ENCODE measurements at regions not wholly inside any gene's neighbourhood (a gene's known extent, or its start where the extent isn't known, plus 50 kb on each side); places are given as distances from the start of the nearest gene placed in this dataset.

DNA sequence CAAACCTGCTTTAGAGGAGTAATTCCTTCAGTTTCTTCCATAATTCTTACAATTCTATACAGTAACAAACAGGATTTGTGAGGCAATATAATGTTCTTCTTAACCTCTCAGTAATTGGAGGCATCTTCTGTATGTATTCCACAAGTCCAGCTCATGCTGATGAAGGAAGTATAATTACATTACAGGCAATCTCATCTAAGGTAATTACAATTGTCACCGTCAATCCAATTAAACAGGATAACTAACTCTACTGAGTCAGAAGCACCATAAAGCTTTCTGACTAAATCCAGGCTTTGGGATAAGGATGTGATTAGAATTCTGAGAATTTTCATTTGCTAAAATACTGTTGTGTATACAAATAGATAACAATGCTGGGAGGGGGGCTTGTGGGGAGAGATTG lies 115.2 kb upstream of the SEMA6D start:
- Histone ChIP-seq H2AFZ (ENCODE audit: low read length) (no peak overlapping the region), H3K4me1 (ENCODE audit: insufficient read depth, low read length, severe bottlenecking) (no peaks in the 10 kb centered on the region), H3K27ac (ENCODE audit: low read depth, low read length, poor library complexity, severe bottlenecking) (no peak overlapping the region), H3K9me2 (ENCODE audit: low read depth, low read length) (no peaks in the 10 kb centered on the region), H3K9ac (ENCODE audit: low read length) (no peak overlapping the region), H3K79me2 (ENCODE audit: insufficient read depth, low read length) (no peaks in the 10 kb centered on the region), H3K36me3 (ENCODE audit: insufficient read depth, low read length) (no peaks in the 10 kb centered on the region), H3K4me2 (ENCODE audit: low read length) (no peak overlapping the region), H3K4me3 (ENCODE audit: low read depth, low read length, poor library complexity, severe bottlenecking) (no peak overlapping the region), H4K20me1 (ENCODE audit: insufficient read depth, low read length) (no peaks in the 10 kb centered on the region), H3K9me3 (ENCODE audit: low read length) (no peaks in the 10 kb centered on the region), H3F3A (ENCODE audit: insufficient read depth, low read length) (no peaks in the 10 kb centered on the region), H3K27me3 (ENCODE audit: insufficient read depth, low read length) (no peaks in the 10 kb centered on the region)
- TF ChIP-seq, protein P1, sequence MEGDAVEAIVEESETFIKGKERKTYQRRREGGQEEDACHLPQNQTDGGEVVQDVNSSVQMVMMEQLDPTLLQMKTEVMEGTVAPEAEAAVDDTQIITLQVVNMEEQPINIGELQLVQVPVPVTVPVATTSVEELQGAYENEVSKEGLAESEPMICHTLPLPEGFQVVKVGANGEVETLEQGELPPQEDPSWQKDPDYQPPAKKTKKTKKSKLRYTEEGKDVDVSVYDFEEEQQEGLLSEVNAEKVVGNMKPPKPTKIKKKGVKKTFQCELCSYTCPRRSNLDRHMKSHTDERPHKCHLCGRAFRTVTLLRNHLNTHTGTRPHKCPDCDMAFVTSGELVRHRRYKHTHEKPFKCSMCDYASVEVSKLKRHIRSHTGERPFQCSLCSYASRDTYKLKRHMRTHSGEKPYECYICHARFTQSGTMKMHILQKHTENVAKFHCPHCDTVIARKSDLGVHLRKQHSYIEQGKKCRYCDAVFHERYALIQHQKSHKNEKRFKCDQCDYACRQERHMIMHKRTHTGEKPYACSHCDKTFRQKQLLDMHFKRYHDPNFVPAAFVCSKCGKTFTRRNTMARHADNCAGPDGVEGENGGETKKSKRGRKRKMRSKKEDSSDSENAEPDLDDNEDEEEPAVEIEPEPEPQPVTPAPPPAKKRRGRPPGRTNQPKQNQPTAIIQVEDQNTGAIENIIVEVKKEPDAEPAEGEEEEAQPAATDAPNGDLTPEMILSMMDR (IDR thresholded peaks at IDR 0.05; ENCODE audit: low read length): no peak
- TF ChIP-seq EZH2 (IDR thresholded peaks at IDR 0.05; ENCODE audit: borderline replicate concordance, low read length): no peak

DNA sequence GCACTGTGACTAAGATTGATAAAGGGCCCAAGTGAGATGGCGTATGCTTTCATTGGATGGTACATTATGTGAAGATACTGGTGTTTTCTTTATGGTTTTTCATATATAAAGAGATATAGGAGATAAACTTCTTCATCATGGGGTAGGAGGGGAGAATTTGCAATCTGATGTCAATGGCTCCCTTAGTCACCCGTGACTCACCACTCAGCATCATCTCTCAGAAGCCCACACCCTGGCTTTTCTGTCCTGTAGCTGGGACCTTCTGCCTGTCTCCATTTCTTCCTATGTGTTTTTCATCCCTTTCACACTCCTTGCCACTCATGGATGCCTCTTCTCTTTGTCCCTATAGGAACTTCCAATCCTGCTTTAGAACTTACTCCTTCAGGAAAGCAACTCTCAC lies 114.3 kb upstream of the SEMA6D start:
- TF ChIP-seq EZH2 (IDR thresholded peaks at IDR 0.05; ENCODE audit: borderline replicate concordance, low read length): no peak
- TF ChIP-seq, protein P1 (IDR thresholded peaks at IDR 0.05; ENCODE audit: low read length): no peak
- H3K27me3 ChIP-seq (ENCODE audit: insufficient read depth, low read length): no peaks in the 10 kb centered on the region
- no peak overlapping the region for H3K4me3 ChIP-seq (ENCODE audit: low read depth, low read length, poor library complexity, severe bottlenecking)
- no peaks in the 10 kb centered on the region for H3K79me2 ChIP-seq (ENCODE audit: insufficient read depth, low read length)
- H3K9me3 ChIP-seq (ENCODE audit: low read length): no peaks in the 10 kb centered on the region
- no peaks in the 10 kb centered on the region for H3F3A ChIP-seq (ENCODE audit: insufficient read depth, low read length)
- H2AFZ ChIP-seq (ENCODE audit: low read length): no peak overlapping the region
- no peaks in the 10 kb centered on the region for H4K20me1 ChIP-seq (ENCODE audit: insufficient read depth, low read length)
- H3K4me2 ChIP-seq (ENCODE audit: low read length): no peak overlapping the region
- H3K9me2 ChIP-seq (ENCODE audit: low read depth, low read length): no peaks in the 10 kb centered on the region
- H3K9ac ChIP-seq (ENCODE audit: low read length): no peak overlapping the region
- no peak overlapping the region for H3K27ac ChIP-seq (ENCODE audit: low read depth, low read length, poor library complexity, severe bottlenecking)
- H3K4me1 ChIP-seq (ENCODE audit: insufficient read depth, low read length, severe bottlenecking): no peaks in the 10 kb centered on the region
- H3K36me3 ChIP-seq (ENCODE audit: insufficient read depth, low read length): no peaks in the 10 kb centered on the region

DNA sequence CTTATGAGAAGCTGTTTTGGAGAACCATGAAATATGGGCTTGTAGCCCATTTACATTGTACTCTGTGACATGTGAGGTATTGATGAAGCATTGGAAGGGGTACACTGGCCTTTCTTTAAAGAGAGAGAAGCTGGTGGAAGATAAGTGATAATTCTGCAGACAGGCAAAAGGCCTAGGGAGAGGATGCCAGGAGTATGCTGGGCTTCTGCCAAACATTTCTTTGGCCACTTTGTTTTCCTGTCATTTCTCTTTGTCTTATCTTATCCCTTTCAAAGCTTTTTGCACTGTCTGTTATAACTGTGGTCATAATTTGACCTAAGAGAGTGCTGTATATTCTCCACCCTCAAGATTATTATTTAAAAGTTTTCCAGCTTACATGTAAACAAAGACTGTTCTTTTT lies 109.6 kb upstream of the SEMA6D start:
- H3K79me2 ChIP-seq (ENCODE audit: insufficient read depth, low read length): no peaks in the 10 kb centered on the region
- H3K9me3 ChIP-seq (ENCODE audit: low read length): no peaks in the 10 kb centered on the region
- TF ChIP-seq, protein P1 (IDR thresholded peaks at IDR 0.05; ENCODE audit: low read length): no peak
- no peak for TF ChIP-seq EZH2 (IDR thresholded peaks at IDR 0.05; ENCODE audit: borderline replicate concordance, low read length)
- H3K36me3 ChIP-seq (ENCODE audit: insufficient read depth, low read length): no peaks in the 10 kb centered on the region
- H3K4me2 ChIP-seq (ENCODE audit: low read length): no peak overlapping the region
- no peaks in the 10 kb centered on the region for H3F3A ChIP-seq (ENCODE audit: insufficient read depth, low read length)
- no peak overlapping the region for H3K9ac ChIP-seq (ENCODE audit: low read length)
- H3K4me3 ChIP-seq (ENCODE audit: low read depth, low read length, poor library complexity, severe bottlenecking): no peak overlapping the region
- no peaks in the 10 kb centered on the region for H3K9me2 ChIP-seq (ENCODE audit: low read depth, low read length)
- no peaks in the 10 kb centered on the region for H3K27me3 ChIP-seq (ENCODE audit: insufficient read depth, low read length)
- H3K4me1 ChIP-seq (ENCODE audit: insufficient read depth, low read length, severe bottlenecking): no peaks in the 10 kb centered on the region
- H4K20me1 ChIP-seq (ENCODE audit: insufficient read depth, low read length): no peaks in the 10 kb centered on the region
- no peak overlapping the region for H2AFZ ChIP-seq (ENCODE audit: low read length)
- H3K27ac ChIP-seq (ENCODE audit: low read depth, low read length, poor library complexity, severe bottlenecking): no peak overlapping the region
